HUES6 (cell line): ENCODE measurements at regions not wholly inside any gene's neighbourhood (a gene's known extent, or its start where the extent isn't known, plus 50 kb on each side); places are given as distances from the start of the nearest gene placed in this dataset.

ENCODE experiments used
- H3K27ac ChIP-seq: 2 replicates; pipeline ENCODE4 v1.7.0; 2013; ENCODE audit warnings: low read depth, mild to moderate bottlenecking, low read length, inconsistent platforms
- H3K27me3 ChIP-seq: 2 replicates; pipeline ENCODE4 v1.6.1; 2013; ENCODE audit warnings: low read length; ENCODE audit not compliant: control insufficient read depth, insufficient read depth
- H3K36me3 ChIP-seq: 2 replicates; pipeline ENCODE4 v1.6.1; 2013; ENCODE audit warnings: low read length; ENCODE audit not compliant: control insufficient read depth, insufficient read depth
- H3K4me1 ChIP-seq: 2 replicates; pipeline ENCODE4 v1.6.1; 2013; ENCODE audit warnings: low read length; ENCODE audit not compliant: control insufficient read depth, insufficient read depth
- H3K4me3 ChIP-seq: 2 replicates; pipeline ENCODE4 v1.5.1; 2013; ENCODE audit warnings: low read depth, low read length
- H3K9ac ChIP-seq: one replicate; pipeline ENCODE4 v1.6.1; 2013; ENCODE audit warnings: mild to moderate bottlenecking, low read length
- H3K9me3 ChIP-seq: 2 replicates; pipeline ENCODE4 v1.6.1; 2013; ENCODE audit warnings: low read depth, low read length; ENCODE audit not compliant: control insufficient read depth, insufficient read depth

GRCh38 chr13:74487091-74487722, 353.0 kb upstream of the KLF12 start:
- no peaks in the 10 kb centered on the region for H3K36me3 ChIP-seq
- no peaks in the 10 kb centered on the region for H3K4me1 ChIP-seq
- H3K27ac ChIP-seq: no peak overlapping the region
- no peaks in the 10 kb centered on the region for H3K9me3 ChIP-seq
- H3K9ac ChIP-seq: no peak overlapping the region
- H3K27me3 ChIP-seq: no peaks in the 10 kb centered on the region
- no peak overlapping the region for H3K4me3 ChIP-seq

DNA sequence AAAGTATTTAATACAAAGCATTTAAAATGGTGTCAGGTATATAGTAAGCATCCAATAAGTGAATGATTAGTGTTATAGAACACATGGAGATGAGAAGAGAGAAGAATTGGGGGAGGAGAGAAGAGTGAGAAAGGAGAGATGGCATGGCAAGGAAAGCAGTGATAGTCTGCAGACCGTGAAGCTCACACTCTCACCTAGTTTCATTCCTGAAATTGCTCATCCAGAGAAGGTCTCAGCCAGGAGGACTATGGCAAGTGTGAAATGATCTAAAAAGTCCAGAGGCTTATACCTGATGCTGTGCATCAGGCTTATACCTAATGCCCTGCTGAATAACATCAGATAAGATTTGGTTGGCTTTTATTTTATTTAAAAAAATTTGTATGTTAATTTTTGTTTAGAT, 351.6 kb upstream of the KLF12 start:
- no peak overlapping the region for H3K9ac ChIP-seq
- H3K4me3 ChIP-seq: no peak overlapping the region
- H3K27ac ChIP-seq: no peak overlapping the region
- no peaks in the 10 kb centered on the region for H3K9me3 ChIP-seq
- no peaks in the 10 kb centered on the region for H3K36me3 ChIP-seq
- H3K4me1 ChIP-seq: no peaks in the 10 kb centered on the region
- no peaks in the 10 kb centered on the region for H3K27me3 ChIP-seq

DNA sequence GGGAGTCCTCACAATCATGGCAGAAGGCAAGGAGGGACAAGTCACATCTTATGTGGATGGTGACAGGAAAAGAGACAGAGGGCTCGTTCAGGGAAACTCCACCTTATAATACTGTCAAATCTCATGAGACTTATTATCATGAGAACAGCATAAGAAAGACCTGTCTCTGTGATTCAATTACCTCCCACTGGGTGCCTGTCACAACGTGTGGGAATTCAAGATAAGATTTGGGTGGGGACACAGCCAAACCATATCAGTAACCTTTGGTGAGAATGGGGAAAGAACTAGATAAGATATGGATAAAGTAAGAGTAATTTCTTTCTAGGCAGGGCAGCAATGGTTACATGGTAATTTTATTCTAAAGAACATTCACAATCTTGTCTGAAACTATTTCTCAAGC, 344.9 kb upstream of the KLF12 start:
- Histone ChIP-seq H3K27me3 (no peaks in the 10 kb centered on the region), H3K36me3 (no peaks in the 10 kb centered on the region), H3K4me1 (no peaks in the 10 kb centered on the region), H3K4me3 (no peak overlapping the region), H3K9ac (no peak overlapping the region), H3K27ac (no peak overlapping the region), H3K9me3 (no peaks in the 10 kb centered on the region)

DNA sequence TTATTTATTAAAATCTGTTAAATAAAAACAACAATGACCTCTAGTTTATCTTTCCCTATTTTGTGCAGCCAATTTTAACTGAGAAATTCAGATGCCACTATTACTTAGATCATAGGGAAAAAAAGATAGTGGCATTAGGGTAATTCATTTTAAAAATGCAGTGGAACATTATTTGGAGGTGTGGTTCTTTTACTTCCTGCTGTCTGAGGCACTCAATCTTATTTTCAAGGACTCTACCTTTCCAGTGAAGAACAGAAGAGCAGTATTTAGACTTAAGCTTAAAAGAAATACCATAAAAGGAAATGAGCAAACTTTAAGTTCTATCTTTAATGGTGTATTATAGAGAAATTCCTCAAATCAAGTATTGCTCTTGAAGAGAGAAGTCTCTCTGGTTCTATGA, 342.6 kb upstream of the KLF12 start:
- Histone ChIP-seq H3K27me3 (no peaks in the 10 kb centered on the region), H3K4me3 (no peak overlapping the region), H3K9me3 (no peaks in the 10 kb centered on the region)

DNA sequence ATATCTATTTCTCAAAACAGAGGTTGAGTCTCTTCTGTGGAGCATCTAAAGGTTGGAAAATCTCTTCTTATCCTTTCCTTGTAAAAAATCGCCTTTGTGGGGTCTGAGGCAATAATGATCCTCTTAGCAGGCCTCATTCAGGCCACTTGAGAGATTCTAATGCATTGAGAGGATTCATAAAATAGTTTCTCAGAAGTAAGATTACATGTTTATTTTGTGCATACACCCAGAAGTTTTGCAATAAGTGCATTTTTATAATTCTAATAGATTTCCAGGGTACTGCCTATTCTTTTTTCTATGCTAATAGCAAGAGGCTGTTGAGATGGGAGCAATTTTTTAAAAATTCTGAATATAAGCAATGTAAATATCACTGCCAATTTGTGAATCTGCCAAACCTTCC, 342.2 kb upstream of the KLF12 start:
- no peak overlapping the region for H3K27ac ChIP-seq
- no peaks in the 10 kb centered on the region for H3K36me3 ChIP-seq
- no peak overlapping the region for H3K9ac ChIP-seq
- no peak overlapping the region for H3K4me3 ChIP-seq
- no peaks in the 10 kb centered on the region for H3K27me3 ChIP-seq
- H3K9me3 ChIP-seq: no peaks in the 10 kb centered on the region
- no peaks in the 10 kb centered on the region for H3K4me1 ChIP-seq

More for the DNA sequence above, 342.6 kb upstream of the KLF12 start:
- no peaks in the 10 kb centered on the region for H3K4me1 ChIP-seq
- H3K9ac ChIP-seq: no peak overlapping the region
- H3K36me3 ChIP-seq: no peaks in the 10 kb centered on the region
- no peak overlapping the region for H3K27ac ChIP-seq

GRCh38 chr13:74466864-74467263, 332.7 kb upstream of the KLF12 start:
- Histone ChIP-seq H3K27ac (no peak overlapping the region), H3K4me1 (peaks cover 12% of the 10 kb centered on the region; the same call in 1 of the 2 replicates), H3K9me3 (no peaks in the 10 kb centered on the region), H3K4me3 (no peak overlapping the region), H3K36me3 (no peaks in the 10 kb centered on the region), H3K27me3 (no peaks in the 10 kb centered on the region), H3K9ac (no peak overlapping the region)

GRCh38 chr13:74466020-74466419, 331.8 kb upstream of the KLF12 start:
- no peaks in the 10 kb centered on the region for H3K27me3 ChIP-seq
- H3K36me3 ChIP-seq: no peaks in the 10 kb centered on the region
- H3K4me1 ChIP-seq: peaks cover 12% of the 10 kb centered on the region; the same call in 1 of the 2 replicates
- no peak overlapping the region for H3K9ac ChIP-seq
- no peak overlapping the region for H3K27ac ChIP-seq
- H3K9me3 ChIP-seq: no peaks in the 10 kb centered on the region
- no peak overlapping the region for H3K4me3 ChIP-seq

DNA sequence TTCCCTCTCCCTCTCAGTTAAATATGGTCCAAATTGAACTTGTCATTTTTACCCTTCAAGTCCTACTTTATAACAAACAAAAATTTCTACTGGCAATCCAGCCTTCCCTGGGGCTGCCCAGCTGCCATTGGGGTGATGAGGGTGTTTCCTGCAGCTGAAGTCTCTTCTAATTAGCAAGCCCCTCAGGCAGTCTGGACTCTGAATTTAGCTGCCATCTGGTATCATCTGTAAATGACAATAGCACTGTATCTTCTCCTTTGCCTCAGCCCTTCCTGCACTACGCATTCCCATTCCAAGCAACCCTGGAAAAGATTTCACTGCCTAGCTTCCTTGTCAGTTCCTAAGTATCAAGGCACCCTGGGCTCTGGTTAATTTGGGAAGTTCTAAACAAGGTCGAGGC, 331.1 kb upstream of the KLF12 start:
- H3K27me3 ChIP-seq: no peaks in the 10 kb centered on the region
- H3K4me3 ChIP-seq: no peak overlapping the region
- no peaks in the 10 kb centered on the region for H3K36me3 ChIP-seq
- peaks cover 12% of the 10 kb centered on the region; the same call in 1 of the 2 replicates for H3K4me1 ChIP-seq
- no peaks in the 10 kb centered on the region for H3K9me3 ChIP-seq
- H3K27ac ChIP-seq: no peak overlapping the region
- H3K9ac ChIP-seq: no peak overlapping the region

DNA sequence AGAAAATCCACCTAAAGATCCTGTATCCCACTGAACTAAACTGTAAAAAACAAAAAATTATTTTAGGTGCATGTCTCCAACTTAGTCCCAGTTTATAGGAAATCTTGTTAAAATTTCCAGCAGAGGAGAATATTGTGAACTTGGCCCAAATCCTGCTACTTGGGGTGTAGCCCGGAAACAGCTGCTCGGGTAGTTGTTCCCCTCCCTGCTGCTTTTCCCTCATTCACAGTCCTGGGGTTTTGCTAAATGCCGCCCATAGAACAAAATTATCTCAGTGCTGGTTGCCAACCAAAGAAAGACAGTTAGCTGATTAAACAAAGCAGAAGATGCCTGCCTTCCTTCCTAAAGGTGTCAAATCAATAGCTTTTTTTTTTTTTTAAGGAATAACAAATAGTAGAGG, 330.5 kb upstream of the KLF12 start:
- no peak overlapping the region for H3K4me3 ChIP-seq
- no peak overlapping the region for H3K9ac ChIP-seq
- H3K27me3 ChIP-seq: no peaks in the 10 kb centered on the region
- no peaks in the 10 kb centered on the region for H3K9me3 ChIP-seq
- no peaks in the 10 kb centered on the region for H3K36me3 ChIP-seq
- no peak overlapping the region for H3K27ac ChIP-seq
- peaks cover 12% of the 10 kb centered on the region; the same call in 1 of the 2 replicates for H3K4me1 ChIP-seq

DNA sequence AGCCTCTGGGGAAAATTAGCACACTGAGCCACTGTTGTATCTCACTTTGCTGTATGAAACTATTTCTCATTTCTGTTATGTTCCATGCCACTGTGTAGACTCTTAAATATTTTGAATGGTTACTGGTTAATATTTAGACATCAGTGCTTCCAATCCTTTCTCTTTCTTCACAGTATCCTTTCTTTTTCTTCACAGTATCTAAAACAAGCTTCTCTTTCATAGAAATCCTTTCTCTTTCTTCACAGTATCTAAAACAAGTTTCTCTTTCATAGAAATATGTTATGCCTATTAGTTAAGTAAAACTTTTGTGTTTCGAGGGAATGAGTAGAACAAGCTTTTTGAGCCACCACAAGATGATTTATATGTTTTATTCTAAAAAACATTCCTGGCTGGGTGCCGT, 326.8 kb upstream of the KLF12 start:
- Histone ChIP-seq H3K27ac (no peak overlapping the region), H3K9me3 (no peaks in the 10 kb centered on the region), H3K4me1 (peaks cover 9% of the 10 kb centered on the region; the same call in 1 of the 2 replicates), H3K9ac (no peak overlapping the region), H3K4me3 (no peak overlapping the region), H3K27me3 (no peaks in the 10 kb centered on the region), H3K36me3 (no peaks in the 10 kb centered on the region)

DNA sequence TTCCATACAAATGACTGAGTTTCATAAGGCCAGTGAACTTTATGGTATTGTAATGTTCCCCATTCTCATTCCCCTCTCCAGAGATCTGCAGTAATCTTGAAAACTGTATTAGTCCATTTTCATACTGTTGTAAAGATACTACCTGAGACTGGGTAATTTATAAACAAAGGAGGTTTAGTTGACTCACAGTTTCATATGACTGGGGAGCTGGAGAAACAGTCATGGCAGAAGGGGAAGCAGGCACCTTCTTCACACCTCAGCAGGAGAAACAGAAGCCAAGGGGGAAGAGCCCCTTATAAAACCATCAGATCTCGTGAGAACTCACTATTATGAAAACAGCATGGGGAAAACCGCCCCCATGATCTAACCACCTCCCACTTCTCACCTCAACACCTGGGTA, 318.7 kb upstream of the KLF12 start:
- no peak overlapping the region for H3K4me3 ChIP-seq
- H3K27me3 ChIP-seq: no peaks in the 10 kb centered on the region
- no peak overlapping the region for H3K9ac ChIP-seq

More for the DNA sequence above, 318.7 kb upstream of the KLF12 start:
- Histone ChIP-seq H3K4me1 (0 out of 2 replicates have a peak, but pooled peaks cover 2% of the 10 kb centered on the region), H3K27ac (no peak overlapping the region), H3K36me3 (no peaks in the 10 kb centered on the region), H3K9me3 (no peaks in the 10 kb centered on the region)
